ENCODE measurements at regions not wholly inside any gene's neighbourhood (a gene's known extent, or its start where the extent isn't known, plus 50 kb on each side); places are given as distances from the start of the nearest gene placed in this dataset.

DNA sequence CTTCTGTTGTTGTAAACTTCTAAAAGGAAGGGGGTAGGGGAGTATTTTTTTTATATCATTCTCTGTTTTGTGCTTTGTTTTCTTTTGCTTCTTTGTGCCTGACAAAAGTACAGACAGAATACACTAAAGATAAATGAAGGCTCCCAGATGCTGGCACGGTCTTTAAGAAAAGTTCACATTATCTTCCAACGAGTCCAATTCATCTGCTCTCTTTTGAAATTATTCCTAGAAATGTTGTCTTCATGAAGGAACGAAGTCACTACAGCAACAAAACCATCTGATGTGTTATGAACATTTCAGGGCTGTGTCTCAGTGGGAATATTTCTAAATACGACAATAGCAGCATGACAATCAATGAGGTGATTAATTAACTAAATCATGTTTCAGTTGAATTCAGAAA is 813.8 kb upstream of the HTR2C start:
- Histone ChIP-seq H3K27ac (no peak overlapping the region), H3K4me1 (replicated peaks) (no peaks in the 10 kb centered on the region), H3K4me3 (no peak overlapping the region), H3K27me3 (replicated peaks; ENCODE audit: insufficient read depth) (no peaks in the 10 kb centered on the region), H3K9me3 (no peaks in the 10 kb centered on the region), H3K36me3 (no peaks in the 10 kb centered on the region)
- 51% methylated on average over 4 of the region's 4 CpGs for WGBS
- no peak for DNase-seq (ENCODE audit: low spot score)
- intact Hi-C loops (cut with DNase I) = no loop called here
- TF ChIP-seq, protein P1, sequence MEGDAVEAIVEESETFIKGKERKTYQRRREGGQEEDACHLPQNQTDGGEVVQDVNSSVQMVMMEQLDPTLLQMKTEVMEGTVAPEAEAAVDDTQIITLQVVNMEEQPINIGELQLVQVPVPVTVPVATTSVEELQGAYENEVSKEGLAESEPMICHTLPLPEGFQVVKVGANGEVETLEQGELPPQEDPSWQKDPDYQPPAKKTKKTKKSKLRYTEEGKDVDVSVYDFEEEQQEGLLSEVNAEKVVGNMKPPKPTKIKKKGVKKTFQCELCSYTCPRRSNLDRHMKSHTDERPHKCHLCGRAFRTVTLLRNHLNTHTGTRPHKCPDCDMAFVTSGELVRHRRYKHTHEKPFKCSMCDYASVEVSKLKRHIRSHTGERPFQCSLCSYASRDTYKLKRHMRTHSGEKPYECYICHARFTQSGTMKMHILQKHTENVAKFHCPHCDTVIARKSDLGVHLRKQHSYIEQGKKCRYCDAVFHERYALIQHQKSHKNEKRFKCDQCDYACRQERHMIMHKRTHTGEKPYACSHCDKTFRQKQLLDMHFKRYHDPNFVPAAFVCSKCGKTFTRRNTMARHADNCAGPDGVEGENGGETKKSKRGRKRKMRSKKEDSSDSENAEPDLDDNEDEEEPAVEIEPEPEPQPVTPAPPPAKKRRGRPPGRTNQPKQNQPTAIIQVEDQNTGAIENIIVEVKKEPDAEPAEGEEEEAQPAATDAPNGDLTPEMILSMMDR (IDR thresholded peaks at IDR 0.05) = no peak
- TF ChIP-seq POLR2A (IDR thresholded peaks at IDR 0.05) = no peak
- no peak for TF ChIP-seq POLR2AphosphoS5 (IDR thresholded peaks at IDR 0.05)

DNA sequence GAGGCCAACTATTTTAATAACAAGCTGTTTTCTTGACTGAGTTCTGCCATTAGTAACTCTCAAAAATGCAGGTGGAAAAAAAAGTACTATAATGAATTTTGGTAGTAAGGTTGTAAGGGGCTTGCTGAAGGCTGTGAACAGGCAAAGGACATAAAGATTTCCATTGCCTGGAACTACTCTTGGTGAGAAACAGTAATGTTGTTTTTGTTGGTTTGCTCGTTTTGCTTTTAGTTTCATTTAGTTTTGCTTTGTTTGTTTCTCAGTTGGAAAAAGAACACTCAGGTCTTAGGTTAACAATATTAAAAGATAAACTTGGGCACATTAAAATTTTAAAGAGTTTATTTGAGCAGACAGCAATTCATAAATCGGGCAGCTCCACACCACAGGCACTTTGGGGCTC is 824.5 kb upstream of the HTR2C start:
- Histone ChIP-seq H3K27ac (peak overlapping the region in 1 of 2 donors; percentile 38), H3K27me3 (replicated peaks; ENCODE audit: insufficient read depth) (no peaks in the 10 kb centered on the region), H3K4me3 (no peak overlapping the region), H3K36me3 (no peaks in the 10 kb centered on the region), H3K9me3 (no peaks in the 10 kb centered on the region), H3K4me1 (replicated peaks) (no peaks in the 10 kb centered on the region)
- WGBS = 37% methylated on average over 2 of the region's 2 CpGs
- no peak for DNase-seq (ENCODE audit: low spot score)
- TF ChIP-seq POLR2A (IDR thresholded peaks at IDR 0.05) (no peak), POLR2AphosphoS5 (IDR thresholded peaks at IDR 0.05) (peak; percentile 13)
- intact Hi-C loops (cut with DNase I) = no loop called here

DNA sequence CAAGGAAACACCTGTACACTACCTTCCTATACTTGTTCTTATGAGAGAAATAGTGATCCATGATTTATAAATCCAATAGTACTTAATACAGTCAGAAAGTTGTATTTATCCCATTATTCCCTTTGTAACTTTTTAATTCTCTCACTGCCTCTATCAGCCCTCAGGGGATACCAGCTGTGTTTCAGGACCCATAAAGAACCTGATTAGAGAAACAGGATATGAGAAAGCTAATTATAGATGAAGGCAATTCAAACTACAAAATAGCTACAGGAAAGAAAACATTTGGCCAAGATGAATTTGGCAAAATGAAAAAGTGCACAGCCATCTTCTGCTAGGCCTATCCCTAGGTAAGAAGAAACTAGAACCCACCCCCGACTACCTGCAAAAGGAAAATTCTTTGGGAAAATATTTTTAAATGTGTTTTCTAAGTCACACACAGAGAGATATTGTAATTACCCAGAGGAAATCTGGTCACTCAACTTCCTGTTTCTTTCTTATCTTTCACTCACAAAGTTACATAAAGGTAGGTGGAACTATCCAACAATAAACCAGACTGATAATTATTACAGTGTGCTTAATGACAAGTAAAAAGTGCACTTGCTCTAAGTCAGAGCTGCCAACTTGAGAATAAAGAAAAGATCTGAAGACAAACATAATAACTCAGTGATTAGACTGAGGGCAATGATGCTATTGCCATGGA is 836.5 kb upstream of the HTR2C start:
- intact Hi-C loops (cut with DNase I) = no loop called here
- TF ChIP-seq POLR2AphosphoS5 (IDR thresholded peaks at IDR 0.05) = no peak
- TF ChIP-seq, protein P1 (IDR thresholded peaks at IDR 0.05) = no peak
- TF ChIP-seq POLR2A (IDR thresholded peaks at IDR 0.05) = no peak

DNA sequence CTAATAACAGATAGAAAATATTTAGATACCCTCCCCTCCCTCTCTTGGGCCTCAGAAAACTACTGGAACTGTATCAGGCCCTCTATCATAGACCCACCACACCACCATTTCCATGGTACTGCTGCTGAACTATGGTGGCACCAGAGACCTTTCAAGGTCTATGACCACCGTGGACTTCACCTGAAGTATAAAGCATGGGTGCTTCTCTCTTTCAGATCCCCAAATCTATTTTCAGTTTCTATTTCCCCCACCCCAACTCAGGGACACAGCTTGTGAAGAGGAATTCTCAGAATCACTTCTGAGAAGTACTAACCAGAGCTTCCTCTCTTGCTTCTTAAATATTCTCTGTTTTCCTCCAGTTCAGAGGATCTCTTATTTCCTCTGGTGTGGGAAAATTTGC is 840.8 kb upstream of the HTR2C start:
- intact Hi-C loops (cut with DNase I) = no loop called here
- no peak overlapping the region for H3K27ac ChIP-seq
- WGBS = 100% methylated on average over 1 of the region's 1 CpG
- DNase-seq (ENCODE audit: low spot score) = no peak
- TF ChIP-seq POLR2A (IDR thresholded peaks at IDR 0.05) (no peak), POLR2AphosphoS5 (IDR thresholded peaks at IDR 0.05) (no peak)
- TF ChIP-seq, protein P1 (IDR thresholded peaks at IDR 0.05) = no peak
- no peak overlapping the region for H3K4me3 ChIP-seq
- H3K9me3 ChIP-seq = no peaks in the 10 kb centered on the region
- no peaks in the 10 kb centered on the region for H3K27me3 ChIP-seq (replicated peaks; ENCODE audit: insufficient read depth)
- no peaks in the 10 kb centered on the region for H3K4me1 ChIP-seq (replicated peaks)
- no peaks in the 10 kb centered on the region for H3K36me3 ChIP-seq

More for the DNA sequence above, 836.5 kb upstream of the HTR2C start:
- DNase-seq (ENCODE audit: low spot score) = no peak
- H3K9me3 ChIP-seq = no peaks in the 10 kb centered on the region
- no peaks in the 10 kb centered on the region for H3K36me3 ChIP-seq
- no peaks in the 10 kb centered on the region for H3K27me3 ChIP-seq (replicated peaks; ENCODE audit: insufficient read depth)
- 88% methylated on average over 1 of the region's 1 CpG for WGBS
- no peak overlapping the region for H3K27ac ChIP-seq
- H3K4me1 ChIP-seq (replicated peaks) = no peaks in the 10 kb centered on the region
- no peak overlapping the region for H3K4me3 ChIP-seq

DNA sequence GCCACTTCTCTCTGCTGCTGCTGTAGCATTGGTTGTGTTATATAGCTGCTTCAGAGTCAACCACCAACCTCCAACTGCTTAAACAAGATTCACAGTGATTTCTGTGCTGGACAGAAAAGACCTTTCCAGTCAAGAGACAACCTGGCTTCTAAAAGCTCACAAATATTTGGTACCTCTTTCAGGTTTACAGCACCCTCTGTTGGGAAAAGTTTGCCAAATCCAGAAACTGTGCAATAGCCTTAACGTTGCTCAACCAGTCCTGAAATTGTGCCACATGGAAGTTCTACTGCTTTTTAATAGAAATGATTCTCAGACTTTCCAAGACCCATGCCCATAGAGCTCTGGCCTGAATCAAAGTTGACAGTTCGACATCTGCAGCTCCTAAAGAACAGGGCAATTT is 842.1 kb upstream of the HTR2C start:
- H3K9me3 ChIP-seq = no peaks in the 10 kb centered on the region
- no peak for TF ChIP-seq POLR2A (IDR thresholded peaks at IDR 0.05)
- TF ChIP-seq POLR2AphosphoS5 (IDR thresholded peaks at IDR 0.05) = no peak
- TF ChIP-seq, protein P1 (IDR thresholded peaks at IDR 0.05) = no peak
- H3K27ac ChIP-seq = no peak overlapping the region
- DNase-seq (ENCODE audit: low spot score) = peak; percentile 5
- 25% methylated on average over 2 of the region's 2 CpGs for WGBS
- no peaks in the 10 kb centered on the region for H3K27me3 ChIP-seq (replicated peaks; ENCODE audit: insufficient read depth)
- H3K36me3 ChIP-seq = no peaks in the 10 kb centered on the region
- H3K4me1 ChIP-seq (replicated peaks) = no peaks in the 10 kb centered on the region
- H3K4me3 ChIP-seq = no peak overlapping the region
- intact Hi-C loops (cut with DNase I) = no loop called here

All from prostate gland (tissue), 2 donors.